Adrenal gland (tissue), 5 donors: ENCODE measurements at regions not wholly inside any gene's neighbourhood (a gene's known extent, or its start where the extent isn't known, plus 50 kb on each side); places are given as distances from the start of the nearest gene placed in this dataset.
A peak's percentile ranks its signal among the peaks of the same experiment; 100 is the strongest.

Experiments
- POLR2A ChIP-seq, 2 donors: fragments of 450-650 bp; IDR thresholded peaks; one replicate each; pipeline ENCODE4 v1.6.1; 2017; ENCODE audit warnings: antibody characterized with exemption in 2 of 2, mild to moderate bottlenecking in 2 of 2, moderate library complexity in 1 of 2
- TF ChIP-seq, protein P1 (sequence below), 6 experiments: fragments of 450-650 bp in 4 of 6; fragments of 200-600 bp in 2 of 6; sonication (generic) in 1 of 6; IDR thresholded peaks; 1 replicate in 5 of 6; 2 replicates in 1 of 6; pipeline versions ENCODE4 v1.5.1 to v1.8.0; 2016 to 2021; ENCODE audit warnings: antibody characterized with exemption in 6 of 6, mild to moderate bottlenecking in 2 of 6, moderate library complexity in 1 of 6
- donor health status: DM: no; HTN: no; CAD: no.

- TF ChIP-seq, protein P1, sequence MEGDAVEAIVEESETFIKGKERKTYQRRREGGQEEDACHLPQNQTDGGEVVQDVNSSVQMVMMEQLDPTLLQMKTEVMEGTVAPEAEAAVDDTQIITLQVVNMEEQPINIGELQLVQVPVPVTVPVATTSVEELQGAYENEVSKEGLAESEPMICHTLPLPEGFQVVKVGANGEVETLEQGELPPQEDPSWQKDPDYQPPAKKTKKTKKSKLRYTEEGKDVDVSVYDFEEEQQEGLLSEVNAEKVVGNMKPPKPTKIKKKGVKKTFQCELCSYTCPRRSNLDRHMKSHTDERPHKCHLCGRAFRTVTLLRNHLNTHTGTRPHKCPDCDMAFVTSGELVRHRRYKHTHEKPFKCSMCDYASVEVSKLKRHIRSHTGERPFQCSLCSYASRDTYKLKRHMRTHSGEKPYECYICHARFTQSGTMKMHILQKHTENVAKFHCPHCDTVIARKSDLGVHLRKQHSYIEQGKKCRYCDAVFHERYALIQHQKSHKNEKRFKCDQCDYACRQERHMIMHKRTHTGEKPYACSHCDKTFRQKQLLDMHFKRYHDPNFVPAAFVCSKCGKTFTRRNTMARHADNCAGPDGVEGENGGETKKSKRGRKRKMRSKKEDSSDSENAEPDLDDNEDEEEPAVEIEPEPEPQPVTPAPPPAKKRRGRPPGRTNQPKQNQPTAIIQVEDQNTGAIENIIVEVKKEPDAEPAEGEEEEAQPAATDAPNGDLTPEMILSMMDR (IDR thresholded peaks at IDR 0.05), result peak in 5 of 6 experiments; percentile 25 to 50 (median 34)
- no peak for TF ChIP-seq POLR2A (IDR thresholded peaks at IDR 0.05)
These were observed 404.1 kb upstream of the MKI67 start for GRCh38 chr10:128530301-128530700.
